Keratinocyte (primary cell): ENCODE measurements at regions not wholly inside any gene's neighbourhood (a gene's known extent, or its start where the extent isn't known, plus 50 kb on each side); places are given as distances from the start of the nearest gene placed in this dataset.

Source experiments
- DNase-seq: peaks from one replicate; pipeline ENCODE4 v3.0.0-alpha.2; 2011; ENCODE audit warnings: low read depth, missing footprints, low spot score
- FAIRE-seq: peaks from 2 replicates; lab custom pipeline; 2011; peaks lifted over from hg19 to GRCh38; lab: Jason Lieb, UNC
- H2AFZ ChIP-seq: 2 replicates; pipeline ENCODE4 v1.6.0; 2012; ENCODE audit warnings: low read length, control low read depth, inconsistent platforms; ENCODE audit not compliant: control insufficient read depth
- H3K27ac ChIP-seq: 2 replicates; pipeline ENCODE4 v1.5.1; 2011; ENCODE audit warnings: low read length; ENCODE audit not compliant: control insufficient read depth, insufficient read depth
- H3K27me3 ChIP-seq: 3 replicates; pipeline ENCODE4 v1.6.0; 2011; ENCODE audit warnings: low read length; ENCODE audit not compliant: control insufficient read depth, insufficient read depth; ENCODE audit errors: extremely low read depth
- H3K36me3 ChIP-seq, 2 experiments: 2 replicates in 1 of 2; 3 replicates in 1 of 2; pipeline ENCODE4 v1.5.1; 2011; ENCODE audit warnings: low read length in 2 of 2, mild to moderate bottlenecking in 1 of 2; ENCODE audit not compliant: control insufficient read depth in 2 of 2, insufficient read depth in 2 of 2; ENCODE audit errors: extremely low read depth in 1 of 2
- H3K4me1 ChIP-seq: 3 replicates; pipeline ENCODE4 v1.5.1; 2011; ENCODE audit warnings: low read length; ENCODE audit not compliant: control insufficient read depth, insufficient read depth; ENCODE audit errors: extremely low read depth
- H3K4me2 ChIP-seq: 3 replicates; pipeline ENCODE4 v1.6.0; 2011; ENCODE audit warnings: low read depth, low read length; ENCODE audit not compliant: control insufficient read depth, insufficient read depth; ENCODE audit errors: extremely low read depth
- H3K4me3 ChIP-seq, 3 experiments: fragments of 200-600 bp in 1 of 3; sonication (generic) in 1 of 3; 2 replicates in 2 of 3; 3 replicates in 1 of 3; pipeline ENCODE4 v1.5.1; 2011 to 2016; ENCODE audit warnings: low read length in 3 of 3, mild to moderate bottlenecking in 3 of 3, control low read depth in 2 of 3, inconsistent platforms in 1 of 3, low read depth in 1 of 3, mixed read lengths in 1 of 3, mixed run types in 1 of 3, moderate library complexity in 1 of 3; ENCODE audit not compliant: control insufficient read depth in 2 of 3, insufficient read depth in 2 of 3; ENCODE audit errors: extremely low read depth in 1 of 3
- H3K79me2 ChIP-seq: 2 replicates; pipeline ENCODE4 v1.6.0; 2012; ENCODE audit warnings: low read length; ENCODE audit not compliant: control insufficient read depth, insufficient read depth
- H3K9ac ChIP-seq: 3 replicates; pipeline ENCODE4 v1.6.0; 2011; ENCODE audit warnings: low read length; ENCODE audit not compliant: control insufficient read depth, insufficient read depth; ENCODE audit errors: extremely low read depth
- H3K9me1 ChIP-seq: 3 replicates; pipeline ENCODE4 v1.6.0; 2011; ENCODE audit warnings: low read length; ENCODE audit not compliant: control insufficient read depth, insufficient read depth; ENCODE audit errors: extremely low read depth
- H3K9me3 ChIP-seq: 2 replicates; pipeline ENCODE4 v1.5.1; 2012; ENCODE audit warnings: low read depth, low read length; ENCODE audit not compliant: control insufficient read depth
- H4K20me1 ChIP-seq: 3 replicates; pipeline ENCODE4 v1.6.0; 2011; ENCODE audit warnings: low read length; ENCODE audit not compliant: control insufficient read depth, insufficient read depth; ENCODE audit errors: extremely low read depth
- EZH2 ChIP-seq: IDR thresholded peaks from one replicate; pipeline ENCODE4 v1.6.1; 2012; ENCODE audit warnings: inconsistent platforms, mild to moderate bottlenecking, low read length, moderate library complexity
- dilution Hi-C: fragments of 300-500 bp; cut with MboI; formaldehyde crosslinking; loops from one replicate; pipeline ENCODE4 v1.7.0; 2020; ENCODE audit warnings: low sequenced_read_pairs; ENCODE audit not compliant: extremely low pct_ligation_motif_present
- TF ChIP-seq, protein P1 (sequence below), 3 experiments: IDR thresholded peaks in 1 of 3; conservative IDR thresholded peaks in 1 of 3; optimal IDR thresholded peaks in 1 of 3; 2 replicates in 2 of 3; 3 replicates in 1 of 3; pipeline versions ENCODE3 to v1.5.1; 2011; ENCODE audit warnings: low read length in 3 of 3, mild to moderate bottlenecking in 3 of 3, moderate library complexity in 2 of 3, control low read depth in 1 of 3, inconsistent platforms in 1 of 3; ENCODE audit not compliant: insufficient read depth in 2 of 3; ENCODE audit errors: extremely low read depth in 1 of 3

DNA sequence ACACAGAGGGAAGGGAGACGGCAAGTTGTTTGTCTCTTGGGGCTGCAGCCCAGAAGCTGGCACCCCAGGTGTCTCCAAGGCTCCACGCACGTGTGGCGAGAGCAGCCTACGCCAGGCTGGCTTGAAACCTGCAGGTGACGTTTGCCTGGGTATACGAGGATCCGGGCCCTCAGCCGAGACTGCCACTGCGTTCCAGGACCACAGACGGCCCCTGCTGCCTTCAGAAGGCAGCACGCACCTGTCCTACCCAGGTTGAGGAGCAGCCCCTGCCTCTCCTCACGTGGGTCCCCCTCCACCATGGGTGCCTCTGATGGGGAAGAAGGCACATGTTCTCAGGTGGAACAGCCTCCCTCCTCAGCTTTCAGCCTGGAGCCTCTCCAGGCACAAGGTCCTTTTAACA lies 75.3 kb upstream of the PRR20G start:
- FAIRE-seq (no peak), DNase-seq (no peak)
- no peak overlapping the region for H3K27ac ChIP-seq
- H3K9me3 ChIP-seq, result no peaks in the 10 kb centered on the region
- no peak overlapping the region for H3K4me2 ChIP-seq
- no peak overlapping the region for H2AFZ ChIP-seq
- dilution Hi-C loops, result no loop called here
- no peaks in the 10 kb centered on the region for H3K4me1 ChIP-seq
- no peaks in the 10 kb centered on the region for H3K79me2 ChIP-seq
- no peaks in the 10 kb centered on the region for H3K36me3 ChIP-seq
- no peak overlapping the region for H3K4me3 ChIP-seq
- H4K20me1 ChIP-seq, result no peaks in the 10 kb centered on the region
- peaks cover 19% of the 10 kb centered on the region for H3K27me3 ChIP-seq
- H3K9ac ChIP-seq, result no peak overlapping the region
- TF ChIP-seq, protein P1, sequence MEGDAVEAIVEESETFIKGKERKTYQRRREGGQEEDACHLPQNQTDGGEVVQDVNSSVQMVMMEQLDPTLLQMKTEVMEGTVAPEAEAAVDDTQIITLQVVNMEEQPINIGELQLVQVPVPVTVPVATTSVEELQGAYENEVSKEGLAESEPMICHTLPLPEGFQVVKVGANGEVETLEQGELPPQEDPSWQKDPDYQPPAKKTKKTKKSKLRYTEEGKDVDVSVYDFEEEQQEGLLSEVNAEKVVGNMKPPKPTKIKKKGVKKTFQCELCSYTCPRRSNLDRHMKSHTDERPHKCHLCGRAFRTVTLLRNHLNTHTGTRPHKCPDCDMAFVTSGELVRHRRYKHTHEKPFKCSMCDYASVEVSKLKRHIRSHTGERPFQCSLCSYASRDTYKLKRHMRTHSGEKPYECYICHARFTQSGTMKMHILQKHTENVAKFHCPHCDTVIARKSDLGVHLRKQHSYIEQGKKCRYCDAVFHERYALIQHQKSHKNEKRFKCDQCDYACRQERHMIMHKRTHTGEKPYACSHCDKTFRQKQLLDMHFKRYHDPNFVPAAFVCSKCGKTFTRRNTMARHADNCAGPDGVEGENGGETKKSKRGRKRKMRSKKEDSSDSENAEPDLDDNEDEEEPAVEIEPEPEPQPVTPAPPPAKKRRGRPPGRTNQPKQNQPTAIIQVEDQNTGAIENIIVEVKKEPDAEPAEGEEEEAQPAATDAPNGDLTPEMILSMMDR (optimal IDR thresholded peaks at IDR 0.05 in 1 of 3, IDR thresholded peaks at IDR 0.05 in 1 of 3, conservative IDR thresholded peaks at IDR 0.05 in 1 of 3; ENCODE audit: extremely low read depth in 1 of 3, insufficient read depth in 2 of 3, low read length in 3 of 3), result no peak
- TF ChIP-seq EZH2, result no peak
- no peaks in the 10 kb centered on the region for H3K9me1 ChIP-seq

DNA sequence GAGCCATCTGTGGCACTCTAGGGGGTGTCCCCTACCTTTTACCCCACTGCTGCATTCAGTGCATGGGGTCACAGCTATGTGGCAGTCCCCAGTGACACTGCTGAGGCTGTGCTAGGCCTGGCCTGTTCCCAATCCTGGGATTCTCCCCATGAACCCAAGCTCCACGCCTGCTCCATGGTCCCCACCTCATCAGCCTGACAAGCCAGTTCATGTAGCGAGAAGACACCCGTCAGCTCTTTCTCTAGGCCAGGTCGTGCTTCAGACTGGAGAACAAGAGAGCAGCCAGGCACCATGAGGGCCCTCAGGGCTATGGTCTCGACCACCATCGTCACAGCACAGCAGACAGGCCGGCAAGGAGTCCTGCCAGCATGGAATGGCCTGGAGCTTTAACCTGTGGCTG lies 72.8 kb upstream of the PRR20G start:
- dilution Hi-C loops, result no loop called here
- Histone ChIP-seq H4K20me1 (no peaks in the 10 kb centered on the region), H3K4me1 (no peaks in the 10 kb centered on the region), H3K4me2 (no peak overlapping the region), H3K9ac (no peak overlapping the region), H3K27me3 (peaks cover 16% of the 10 kb centered on the region), H3K9me3 (peaks cover 4% of the 10 kb centered on the region), H2AFZ (no peak overlapping the region), H3K79me2 (no peaks in the 10 kb centered on the region), H3K4me3 (no peak overlapping the region), H3K9me1 (no peaks in the 10 kb centered on the region), H3K36me3 (no peaks in the 10 kb centered on the region), H3K27ac (no peak overlapping the region)
- DNase-seq (no peak), FAIRE-seq (no peak)
- TF ChIP-seq EZH2, result no peak
- TF ChIP-seq, protein P1 (optimal IDR thresholded peaks at IDR 0.05 in 1 of 3, IDR thresholded peaks at IDR 0.05 in 1 of 3, conservative IDR thresholded peaks at IDR 0.05 in 1 of 3; ENCODE audit: extremely low read depth in 1 of 3, insufficient read depth in 2 of 3, low read length in 3 of 3), result no peak
